GM18505 (cell line): ENCODE measurements at regions not wholly inside any gene's neighbourhood (a gene's known extent, or its start where the extent isn't known, plus 50 kb on each side); places are given as distances from the start of the nearest gene placed in this dataset.
"Not testable (repeated sequence)": the region's sequence is repeated elsewhere in the genome, so short reads cannot be mapped to it uniquely, and the experiment has no call there.

Experiments used
- ATAC-seq: cut with Tn5 transposase; IDR thresholded peaks from one replicate; pipeline ENCODE4 v1.9.1; 2021; ENCODE audit not compliant: unreplicated experiment
- POLR2A ChIP-seq: IDR thresholded peaks from 4 replicates; pipeline ENCODE4 v1.6.1; 2011; ENCODE audit warnings: borderline replicate concordance; ENCODE audit not compliant: insufficient read depth, insufficient read length; ENCODE audit errors: extremely low read depth

DNA sequence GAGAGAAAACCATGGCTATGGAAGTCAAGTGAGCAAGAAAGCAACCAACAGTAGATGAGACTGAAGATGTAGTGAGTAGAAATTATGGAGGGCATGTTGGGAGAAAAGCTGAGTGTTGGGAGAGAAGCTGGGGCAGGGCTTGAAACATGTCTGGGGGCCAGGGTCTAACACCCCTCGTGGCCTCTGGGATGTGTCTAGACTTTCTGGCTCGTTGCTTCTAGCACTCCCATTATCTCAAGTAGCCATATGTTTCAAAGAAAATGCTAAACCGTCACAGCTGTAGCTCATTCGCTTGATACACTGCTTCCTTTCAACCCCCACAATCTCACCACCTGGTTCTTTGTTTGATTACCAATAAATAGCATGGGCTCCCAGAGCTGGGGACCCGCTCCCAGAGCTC is 83.8 kb upstream of the BCHE start:
- no peak for ATAC-seq
- TF ChIP-seq POLR2A = no peak

DNA sequence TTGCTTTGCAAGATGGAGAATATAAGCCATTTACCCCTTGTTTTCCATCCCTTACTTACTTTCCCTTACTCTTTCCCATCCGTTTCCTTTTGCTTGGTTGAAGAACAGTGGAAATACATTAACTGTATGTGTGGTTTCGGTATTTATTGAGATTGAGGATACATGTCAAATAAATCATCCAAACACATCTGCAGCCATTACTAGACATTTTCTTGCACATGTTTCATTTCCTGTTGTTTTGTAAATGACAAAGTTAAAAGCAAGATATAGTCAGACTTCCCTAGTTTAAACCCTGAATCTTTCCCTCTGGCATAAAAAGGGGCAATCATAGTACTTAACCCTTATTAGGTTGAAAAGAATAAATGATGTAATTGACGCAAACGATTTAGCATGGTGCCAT is 82.1 kb upstream of the BCHE start:
- no peak for TF ChIP-seq POLR2A
- ATAC-seq = no peak

DNA sequence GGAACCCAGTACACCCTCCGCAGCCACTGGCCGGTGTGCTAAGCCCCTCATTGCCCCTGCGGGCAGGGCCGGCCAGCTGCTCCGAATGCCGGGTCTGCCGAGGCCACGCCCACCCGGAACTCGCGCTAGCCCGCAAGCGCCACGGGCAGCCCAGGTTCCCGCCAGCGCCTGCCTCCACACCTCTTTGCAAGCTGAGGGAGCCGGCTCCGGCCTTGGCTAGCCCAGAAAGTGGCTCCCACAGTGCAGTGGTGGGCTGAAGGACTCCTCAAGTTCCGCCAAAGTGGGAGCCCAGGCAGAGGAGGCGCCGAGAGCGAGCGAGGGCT is 81.4 kb upstream of the BCHE start:
- no peak for ATAC-seq
- no peak for TF ChIP-seq POLR2A

DNA sequence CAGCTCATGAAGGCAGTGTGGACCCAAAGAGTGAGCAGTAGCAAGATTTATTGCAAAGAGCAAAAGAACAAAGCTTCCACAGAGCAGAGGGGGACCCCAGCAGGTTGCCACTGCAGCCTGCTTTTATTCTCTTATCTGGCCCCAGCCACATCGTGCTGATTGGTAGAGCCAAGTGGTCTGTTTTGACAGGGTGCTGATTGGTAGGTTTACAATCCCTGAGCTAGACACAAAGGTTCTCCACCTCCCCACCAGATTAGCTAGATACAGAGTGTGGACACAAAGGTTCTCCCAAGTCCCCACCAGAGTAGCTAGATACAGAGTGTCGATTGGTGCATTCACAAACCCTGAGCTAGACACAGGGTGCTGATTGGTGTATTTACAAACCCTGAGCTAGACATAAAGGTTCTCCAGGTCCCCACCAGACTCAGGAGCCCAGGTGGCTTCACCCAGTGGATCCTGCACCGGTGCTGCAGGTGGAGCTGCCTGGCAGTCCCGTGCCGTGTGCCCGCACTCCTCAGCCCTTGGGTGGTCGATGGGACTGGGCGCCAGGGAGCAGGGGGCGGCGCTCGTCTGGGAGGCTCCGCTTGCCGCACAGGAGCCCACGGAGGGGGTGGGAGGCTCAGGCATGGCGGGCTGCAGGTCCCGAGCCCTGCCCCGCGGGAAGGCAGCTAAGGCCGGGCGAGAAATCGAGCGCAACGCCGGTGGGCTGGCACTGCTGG is 80.9 kb upstream of the BCHE start:
- not testable (repeated sequence) for ATAC-seq

DNA sequence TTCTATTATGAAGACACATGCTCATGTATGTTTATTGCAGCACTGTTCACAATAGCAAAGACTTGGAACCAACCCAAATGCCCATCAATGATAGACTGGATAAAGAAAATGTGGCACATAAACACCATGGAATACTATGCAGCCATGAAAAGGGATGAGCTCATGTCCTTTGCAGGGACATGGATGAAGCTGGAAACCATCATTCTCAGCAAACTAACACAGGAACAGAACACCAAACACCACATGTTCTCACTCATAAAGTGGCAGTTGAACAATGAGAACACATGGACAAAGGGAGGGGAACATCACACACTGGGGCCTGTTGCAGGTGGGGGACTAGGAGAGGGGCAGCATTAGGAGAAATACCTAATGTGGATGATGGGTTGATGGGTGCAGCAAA is 77.9 kb upstream of the BCHE start:
- not testable (repeated sequence) for ATAC-seq

DNA sequence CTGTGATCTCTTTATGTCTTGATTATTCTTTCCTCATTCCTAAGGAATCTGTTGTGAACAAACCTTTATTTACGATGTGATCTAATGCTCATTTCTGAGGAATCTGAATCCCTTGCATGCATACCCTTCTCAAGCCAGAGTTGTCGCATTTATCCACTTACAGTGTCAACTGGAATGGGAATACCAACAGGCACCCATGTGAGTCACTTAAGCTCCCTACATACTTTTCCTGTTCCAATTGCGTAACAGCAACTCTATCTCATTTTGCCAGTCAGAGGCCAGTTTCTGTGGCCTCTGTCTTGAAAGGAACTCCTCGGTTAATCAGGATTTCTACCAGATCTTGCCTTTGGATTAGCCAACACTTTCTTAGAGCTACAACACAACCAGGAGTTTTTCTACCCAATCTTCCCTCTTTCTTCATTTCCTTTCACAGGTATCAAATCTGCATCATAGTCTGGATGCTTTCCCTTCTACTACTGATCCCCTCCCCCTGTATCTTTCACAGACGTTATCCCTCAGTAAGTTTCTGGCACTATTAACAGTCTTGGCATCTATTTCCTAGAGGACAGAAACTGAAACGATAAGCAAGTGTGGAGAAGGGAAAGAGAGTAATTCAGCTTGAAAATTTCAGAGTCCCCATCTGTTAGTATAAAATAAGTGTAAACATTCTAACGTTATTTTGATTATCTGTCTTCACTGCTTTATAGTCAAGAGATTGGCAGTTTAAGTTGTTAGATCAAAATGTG is 66.8 kb upstream of the BCHE start:
- no peak for ATAC-seq
- no peak for TF ChIP-seq POLR2A

DNA sequence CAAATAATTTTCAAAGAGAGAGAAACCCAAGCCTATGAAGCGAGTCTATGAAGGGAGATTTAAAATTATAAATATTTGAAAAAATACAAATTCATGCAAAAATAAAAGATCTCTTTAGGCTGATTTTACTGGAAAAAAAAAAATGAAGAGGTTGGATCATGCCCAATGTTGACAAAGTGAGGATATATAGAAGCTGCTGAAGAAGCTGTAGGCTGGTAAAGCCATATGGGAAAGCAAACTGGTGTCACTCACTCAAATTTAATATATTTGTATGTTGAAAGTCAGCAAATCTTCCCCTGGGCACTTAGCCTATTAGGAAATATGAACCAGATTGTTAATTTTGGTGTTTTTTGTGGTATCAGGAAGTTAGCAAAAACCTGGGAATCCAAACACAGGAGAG is 61.8 kb upstream of the BCHE start:
- no peak for TF ChIP-seq POLR2A
- no peak for ATAC-seq

DNA sequence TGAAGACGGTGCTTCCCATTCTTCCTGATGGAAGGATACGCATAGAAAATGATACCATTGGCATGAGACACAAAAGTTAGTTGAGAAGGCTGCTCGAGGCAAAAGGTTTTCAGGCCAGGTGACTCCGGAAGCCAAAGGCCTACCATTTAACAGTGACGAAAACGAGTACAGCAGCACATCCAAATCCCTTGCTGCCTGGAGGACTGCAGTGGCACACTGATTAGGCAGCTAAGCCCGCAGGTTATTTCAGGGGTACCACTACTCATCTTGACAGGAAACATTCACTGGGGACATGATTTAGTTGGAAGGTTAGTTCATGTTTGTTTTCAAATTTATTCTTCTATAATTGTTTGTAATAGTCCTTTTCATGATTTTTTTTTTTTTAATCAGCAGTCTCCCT is 59.9 kb upstream of the BCHE start:
- ATAC-seq = no peak
- TF ChIP-seq POLR2A = no peak

DNA sequence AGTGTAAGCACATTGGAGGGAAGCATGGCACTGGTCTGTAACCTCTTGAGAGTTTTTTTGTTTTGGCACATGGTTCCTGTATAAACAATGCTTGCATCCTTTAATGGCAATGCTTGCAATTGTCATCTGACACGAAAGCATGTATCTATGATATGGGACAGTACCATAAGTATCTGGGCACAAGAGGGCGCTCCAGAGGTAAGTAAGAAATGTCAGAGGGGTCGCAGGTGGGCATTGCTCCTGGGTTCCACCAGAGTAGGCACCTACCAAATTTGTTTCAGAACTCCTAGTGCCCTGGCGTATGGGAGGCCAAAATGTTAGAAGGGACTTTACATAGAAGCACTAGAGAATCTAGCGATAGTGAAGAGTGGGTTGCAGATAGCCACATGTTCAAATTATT is 58.7 kb upstream of the BCHE start:
- no peak for ATAC-seq
- TF ChIP-seq POLR2A = no peak

DNA sequence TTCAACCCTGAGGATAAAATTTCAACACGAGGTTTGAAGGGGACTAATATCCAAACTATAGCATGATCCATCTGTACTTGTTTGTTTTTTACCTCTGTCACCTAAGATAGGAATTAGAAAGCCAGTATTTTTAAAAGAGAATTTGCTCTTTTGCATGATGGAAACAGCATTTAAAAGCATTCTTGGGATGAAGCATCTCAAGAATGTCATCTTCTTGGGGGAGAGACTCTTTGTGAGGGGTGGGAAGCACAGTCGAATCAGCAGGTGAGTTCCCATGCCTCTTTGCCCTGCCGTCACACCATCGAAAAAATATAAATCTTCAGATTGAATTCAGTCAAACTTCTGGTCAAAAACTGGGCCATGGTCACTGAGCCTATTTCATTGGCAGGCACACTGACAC is 55.3 kb upstream of the BCHE start:
- no peak for ATAC-seq
- no peak for TF ChIP-seq POLR2A
